Endodermal cell (in vitro differentiated cells): ENCODE measurements at regions not wholly inside any gene's neighbourhood (a gene's known extent, or its start where the extent isn't known, plus 50 kb on each side); places are given as distances from the start of the nearest gene placed in this dataset.

Experiments used
- DNase-seq: peaks from one replicate; pipeline ENCODE4 v3.0.0-alpha.2; 2017
- H3K27ac ChIP-seq: 2 replicates; pipeline ENCODE4 v1.5.1; 2013; ENCODE audit warnings: mild to moderate bottlenecking, low read depth, low read length, moderate library complexity
- H3K27me3 ChIP-seq: 2 replicates; pipeline ENCODE4 v1.6.1; 2013; ENCODE audit warnings: mild to moderate bottlenecking, low read length, moderate library complexity; ENCODE audit not compliant: insufficient read depth, control insufficient read depth, poor library complexity, severe bottlenecking
- H3K36me3 ChIP-seq: 2 replicates; pipeline ENCODE4 v1.7.0; 2013; ENCODE audit warnings: mild to moderate bottlenecking, low read length, moderate library complexity; ENCODE audit not compliant: control insufficient read depth, insufficient read depth
- H3K4me1 ChIP-seq: one replicate; pipeline ENCODE4 v1.7.0; 2013; ENCODE audit warnings: low read length; ENCODE audit not compliant: control insufficient read depth, insufficient read depth
- H3K4me3 ChIP-seq: 2 replicates; pipeline ENCODE4 v1.5.1; 2013; ENCODE audit warnings: mild to moderate bottlenecking, low read length, moderate library complexity
- H3K9ac ChIP-seq: 2 replicates; pipeline ENCODE4 v1.6.1; 2013; ENCODE audit warnings: mild to moderate bottlenecking, low read length, moderate library complexity; ENCODE audit not compliant: poor library complexity, severe bottlenecking; ENCODE audit errors: extremely low read depth
- H3K9me3 ChIP-seq: 2 replicates; pipeline ENCODE4 v1.6.1; 2013; ENCODE audit warnings: mild to moderate bottlenecking, low read length, moderate library complexity; ENCODE audit not compliant: control insufficient read depth
- H3K27ac Mint-ChIP-seq: 2 replicates; pipeline ENCODE4 v1.8.0; 2020; ENCODE audit warnings: mixed read lengths
- H3K27me3 Mint-ChIP-seq: 2 replicates; pipeline ENCODE4 v1.8.0; 2021; ENCODE audit warnings: mild to moderate bottlenecking, mixed read lengths; ENCODE audit not compliant: insufficient read depth
- H3K36me3 Mint-ChIP-seq: 2 replicates; pipeline ENCODE4 v1.8.0; 2020; ENCODE audit warnings: low read depth, mixed read lengths
- H3K4me1 Mint-ChIP-seq: 2 replicates; pipeline ENCODE4 v1.8.0; 2020; ENCODE audit warnings: mixed read lengths
- H3K4me3 Mint-ChIP-seq: 2 replicates; pipeline ENCODE4 v1.8.0; 2020; ENCODE audit warnings: mild to moderate bottlenecking, moderate library complexity, mixed read lengths
- H3K9me3 Mint-ChIP-seq: 2 replicates; pipeline ENCODE4 v1.8.0; 2020; ENCODE audit warnings: mild to moderate bottlenecking, mixed read lengths
- WGBS, 2 experiments: methylation state at CpG; one replicate each; pipeline versions ENCODE4 v1.1.5 to v1.1.7; 2013; ENCODE audit warnings: missing lambda C conversion rate in 2 of 2, mixed read lengths in 1 of 2; ENCODE audit not compliant: insufficient coverage in 1 of 2, insufficient read length in 1 of 2; 5-methylcytosine and 5-hydroxymethylcytosine counted together
- TF ChIP-seq, protein P1 (sequence below): fragments of 200-600 bp; sonication (generic); conservative IDR thresholded peaks from 2 replicates; pipeline ENCODE4 v1.5.0; 2021; ENCODE audit warnings: antibody characterized with exemption, mild to moderate bottlenecking

DNA sequence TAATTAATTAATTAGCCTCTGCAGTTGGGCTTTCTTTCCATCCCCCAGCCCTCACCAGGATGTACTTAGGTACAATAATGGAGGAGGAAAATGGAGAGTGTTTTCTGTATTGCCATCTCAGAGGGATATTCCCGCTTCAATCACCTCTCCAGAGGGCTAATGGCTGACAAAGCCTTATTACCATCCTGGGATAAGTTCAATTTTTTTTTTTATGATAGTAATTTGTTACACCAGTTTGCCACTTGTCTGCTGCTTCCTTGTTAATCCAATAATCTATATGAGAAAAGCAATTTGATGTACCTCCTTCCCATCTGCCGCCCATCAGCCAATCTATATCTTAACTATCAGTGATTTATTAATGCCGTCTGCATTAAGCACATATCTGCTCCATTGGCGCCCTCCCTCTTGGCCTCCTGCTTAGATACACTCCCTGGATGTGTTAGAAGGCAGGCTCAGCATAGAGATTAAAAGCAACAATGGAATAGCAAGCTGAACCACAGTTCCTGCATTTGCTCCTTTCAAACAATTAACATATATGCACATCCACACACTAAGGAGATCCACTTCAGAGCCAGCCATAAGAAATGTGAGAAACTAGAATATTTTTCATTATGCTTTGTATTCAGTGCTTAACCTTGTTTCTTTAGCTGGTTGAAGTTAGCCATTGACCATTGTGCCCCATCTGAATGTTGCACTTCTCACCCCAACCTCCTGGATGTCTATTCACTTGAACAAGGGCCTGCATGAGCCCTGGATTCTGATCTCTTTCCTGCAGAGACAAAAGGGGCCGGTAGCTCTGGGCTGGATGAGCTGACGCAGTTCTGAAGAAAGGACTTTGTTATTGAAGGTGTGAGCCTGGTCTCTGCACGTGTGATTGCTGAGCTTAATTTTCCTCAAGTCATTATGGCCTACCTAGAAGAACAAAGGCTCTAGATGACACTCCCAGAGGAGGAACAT lies 237.3 kb upstream of the GAP43 start:
- peak overlapping the region; percentile 46 for H3K27ac ChIP-seq
- WGBS, 2 experiments = 83 to 86% methylated on average over 2 to 7 of the region's 7 CpGs
- Mint-ChIP-seq H3K36me3 (no peaks in the 10 kb centered on the region), H3K9me3 (no peaks in the 10 kb centered on the region), H3K4me1 (peaks cover 32% of the 10 kb centered on the region), H3K27me3 (no peaks in the 10 kb centered on the region), H3K4me3 (no peak overlapping the region), H3K27ac (no peak overlapping the region)
- DNase-seq = peak; percentile 48
- H3K4me1 ChIP-seq = peaks cover 3% of the 10 kb centered on the region
- H3K27me3 ChIP-seq = no peaks in the 10 kb centered on the region
- TF ChIP-seq, protein P1, sequence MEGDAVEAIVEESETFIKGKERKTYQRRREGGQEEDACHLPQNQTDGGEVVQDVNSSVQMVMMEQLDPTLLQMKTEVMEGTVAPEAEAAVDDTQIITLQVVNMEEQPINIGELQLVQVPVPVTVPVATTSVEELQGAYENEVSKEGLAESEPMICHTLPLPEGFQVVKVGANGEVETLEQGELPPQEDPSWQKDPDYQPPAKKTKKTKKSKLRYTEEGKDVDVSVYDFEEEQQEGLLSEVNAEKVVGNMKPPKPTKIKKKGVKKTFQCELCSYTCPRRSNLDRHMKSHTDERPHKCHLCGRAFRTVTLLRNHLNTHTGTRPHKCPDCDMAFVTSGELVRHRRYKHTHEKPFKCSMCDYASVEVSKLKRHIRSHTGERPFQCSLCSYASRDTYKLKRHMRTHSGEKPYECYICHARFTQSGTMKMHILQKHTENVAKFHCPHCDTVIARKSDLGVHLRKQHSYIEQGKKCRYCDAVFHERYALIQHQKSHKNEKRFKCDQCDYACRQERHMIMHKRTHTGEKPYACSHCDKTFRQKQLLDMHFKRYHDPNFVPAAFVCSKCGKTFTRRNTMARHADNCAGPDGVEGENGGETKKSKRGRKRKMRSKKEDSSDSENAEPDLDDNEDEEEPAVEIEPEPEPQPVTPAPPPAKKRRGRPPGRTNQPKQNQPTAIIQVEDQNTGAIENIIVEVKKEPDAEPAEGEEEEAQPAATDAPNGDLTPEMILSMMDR = peak; percentile 3
- H3K36me3 ChIP-seq = no peaks in the 10 kb centered on the region
- no peaks in the 10 kb centered on the region for H3K9me3 ChIP-seq
- H3K4me3 ChIP-seq = no peak overlapping the region
- no peak overlapping the region for H3K9ac ChIP-seq

DNA sequence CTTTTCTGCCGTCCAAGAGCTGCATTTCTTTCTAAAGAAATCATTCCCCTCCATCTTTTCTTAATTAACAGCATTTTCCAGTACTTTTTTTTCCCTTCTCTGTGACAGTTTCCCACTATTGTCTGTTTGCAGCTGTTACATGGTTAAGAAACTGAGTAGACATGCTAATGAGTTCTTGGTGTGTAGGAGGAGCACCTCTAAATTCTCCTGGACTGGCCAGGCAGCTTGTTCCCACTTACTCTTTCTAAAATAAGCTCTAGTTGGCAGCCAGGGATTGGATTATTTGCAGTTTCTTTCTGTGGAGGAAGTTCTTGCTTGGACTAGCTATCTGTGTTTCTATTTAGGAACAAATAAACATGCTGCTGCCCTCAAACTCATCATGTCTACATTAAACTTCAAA lies 235.1 kb upstream of the GAP43 start:
- no peak for DNase-seq
- no peak overlapping the region for H3K27ac Mint-ChIP-seq
- H3K4me3 Mint-ChIP-seq = no peak overlapping the region
- Histone ChIP-seq H3K4me1 (peaks cover 3% of the 10 kb centered on the region), H3K4me3 (no peak overlapping the region), H3K27ac (no peak overlapping the region), H3K36me3 (no peaks in the 10 kb centered on the region), H3K27me3 (no peaks in the 10 kb centered on the region), H3K9me3 (no peaks in the 10 kb centered on the region), H3K9ac (no peak overlapping the region)
- WGBS, 2 experiments = 89% methylated on average over 1 of the region's 1 CpG; no CpG with 5 or more reads in 1 of the 2 experiments
- H3K36me3 Mint-ChIP-seq = no peaks in the 10 kb centered on the region
- TF ChIP-seq, protein P1 = no peak
- no peaks in the 10 kb centered on the region for H3K9me3 Mint-ChIP-seq
- H3K27me3 Mint-ChIP-seq = no peaks in the 10 kb centered on the region
- H3K4me1 Mint-ChIP-seq = peaks cover 32% of the 10 kb centered on the region

DNA sequence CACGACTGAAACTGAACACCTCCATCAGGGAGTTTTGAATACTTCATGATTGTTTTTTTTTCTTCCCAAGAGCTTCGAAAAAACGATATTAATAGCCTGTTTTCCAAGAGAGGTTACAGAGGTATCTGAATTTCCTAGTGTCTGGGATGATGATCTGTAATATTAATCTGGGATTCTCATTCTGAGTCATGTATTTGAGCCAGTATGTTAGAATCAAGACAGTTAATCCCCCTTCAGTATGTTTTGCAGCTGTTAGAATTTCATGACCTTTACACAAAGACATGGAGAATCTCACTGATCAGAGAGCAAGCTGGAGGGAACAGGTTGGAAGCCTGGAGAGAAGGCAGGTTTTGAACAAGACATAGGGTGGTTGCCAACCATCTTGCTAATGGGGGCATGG lies 234.5 kb upstream of the GAP43 start:
- TF ChIP-seq, protein P1 = no peak
- no peaks in the 10 kb centered on the region for H3K27me3 ChIP-seq
- no peak for DNase-seq
- H3K9ac ChIP-seq = no peak overlapping the region
- Mint-ChIP-seq H3K4me3 (no peak overlapping the region), H3K36me3 (no peaks in the 10 kb centered on the region), H3K9me3 (no peaks in the 10 kb centered on the region), H3K4me1 (peaks cover 32% of the 10 kb centered on the region), H3K27ac (no peak overlapping the region), H3K27me3 (no peaks in the 10 kb centered on the region)
- no peak overlapping the region for H3K4me3 ChIP-seq
- H3K27ac ChIP-seq = no peak overlapping the region
- no peaks in the 10 kb centered on the region for H3K9me3 ChIP-seq
- H3K4me1 ChIP-seq = peaks cover 3% of the 10 kb centered on the region
- 92 to 93% methylated on average over 3 of the region's 3 CpGs for WGBS, 2 experiments
- H3K36me3 ChIP-seq = no peaks in the 10 kb centered on the region
